ENCODE measurements at regions not wholly inside any gene's neighbourhood (a gene's known extent, or its start where the extent isn't known, plus 50 kb on each side); places are given as distances from the start of the nearest gene placed in this dataset.

GRCh38 chr11:10933455-10934292, 75.8 kb upstream of the ZBED5 start:
- intact Hi-C loops (cut with micrococcal nuclease) (loop anchor here (1.0 to 5.0 kb wide), 6 partner anchors 77 to 909 kb away; partner anchors contain the start of gene USP47), dilution Hi-C loops (cut with MboI; ENCODE audit: extremely low pct_ligation_motif_present, low sequenced_read_pairs) (no loop called here)
- H4K20me1 ChIP-seq (replicated peaks; ENCODE audit: control insufficient read depth, extremely low read depth, insufficient read depth, low read length), result no peaks in the 10 kb centered on the region
- peak overlapping the region; percentile 14 to 73 (median 20) for H3K4me3 ChIP-seq (replicated peaks in 1 of 3; ENCODE audit: insufficient read depth in 1 of 3, low read depth in 1 of 3, low read length in 3 of 3)
- POLR2A ChIA-PET, result interaction anchor here (0.6 to 1.3 kb wide), 6 partner anchors 34 to 281 kb away, joined by 3 to 13 read pairs (median 4); partner anchors contain the start of genes EIF4G2 and ZBED5
- H3K79me2 ChIP-seq (ENCODE audit: control insufficient read depth, insufficient read depth, low read length), result no peaks in the 10 kb centered on the region
- CTCF ChIA-PET, result interaction anchor here (0.5 to 2.7 kb wide), 49 partner anchors 9 to 868 kb away, joined by 3 to 123 read pairs (median 5); partner anchors contain the start of genes EIF4G2, GALNT18 and ZBED5
- H3K27ac ChIP-seq (ENCODE audit: insufficient read depth, low read depth, low read length), result no peak overlapping the region
- H3K36me3 ChIP-seq (ENCODE audit: control insufficient read depth in 2 of 2, extremely low read depth in 1 of 2, insufficient read depth in 2 of 2, low read length in 2 of 2), result no peaks in the 10 kb centered on the region
- H3K4me1 ChIP-seq (ENCODE audit: control insufficient read depth, extremely low read depth, insufficient read depth, low read length), result peaks cover 12% of the 10 kb centered on the region
- H2AFZ ChIP-seq (ENCODE audit: low read depth, low read length), result peak overlapping the region; percentile 94
- H3K27me3 ChIP-seq (ENCODE audit: control insufficient read depth in 2 of 2, insufficient read depth in 2 of 2, low read length in 2 of 2), result peaks cover 0 to 12% of the 10 kb centered on the region in 2 experiments
- TF ChIP-seq POLR2A (IDR thresholded peaks at IDR 0.05; ENCODE audit: low read depth, low read length) (no peak), CTCF (IDR thresholded peaks at IDR 0.05; ENCODE audit: extremely low read depth in 1 of 2, insufficient read depth in 1 of 2, low read depth in 1 of 2, low read length in 2 of 2) (peak; percentile 85 to 92), GATA2 (IDR thresholded peaks at IDR 0.05; ENCODE audit: insufficient read depth, insufficient read length, low read depth, low read length) (no peak)
- H3K9me1 ChIP-seq (replicated peaks; ENCODE audit: control insufficient read depth, extremely low read depth, insufficient read depth, low read length), result no peaks in the 10 kb centered on the region
- no peaks in the 10 kb centered on the region for H3K9me3 ChIP-seq (replicated peaks; ENCODE audit: control insufficient read depth, insufficient read depth, low read length)
- FAIRE-seq (peak; percentile 96), DNase-seq (ENCODE audit: low read depth, low spot score) (peak; percentile 94)
- no TSS peak for BruUV-seq (replicated peaks)
- H3K9ac ChIP-seq (replicated peaks; ENCODE audit: extremely low read depth, insufficient read depth, low read length), result peak overlapping the region; percentile 48
- H3K4me2 ChIP-seq (ENCODE audit: insufficient read depth, low read length), result peak overlapping the region; percentile 94

- TF ChIP-seq MYC (IDR thresholded peaks at IDR 0.05; ENCODE audit: low read depth, low read length) (no peak), MAX (IDR thresholded peaks at IDR 0.05; ENCODE audit: insufficient read depth, insufficient read length) (no peak), POLR2AphosphoS5 (IDR thresholded peaks at IDR 0.05; ENCODE audit: insufficient read depth, low read depth, low read length) (no peak), JUN (IDR thresholded peaks at IDR 0.05; ENCODE audit: borderline replicate concordance, insufficient read depth, insufficient read length, low read depth) (no peak), POLR2A (IDR thresholded peaks at IDR 0.05; ENCODE audit: low read depth, low read length) (no peak), FOS (IDR thresholded peaks at IDR 0.05; ENCODE audit: borderline replicate concordance, insufficient read depth, low read length) (no peak)
- Histone ChIP-seq H2AFZ (ENCODE audit: low read depth, low read length) (no peak overlapping the region), H3K4me1 (ENCODE audit: control insufficient read depth, extremely low read depth, insufficient read depth, low read length) (peaks cover 12% of the 10 kb centered on the region), H3K9ac (replicated peaks; ENCODE audit: extremely low read depth, insufficient read depth, low read length) (no peak overlapping the region), H3K9me1 (replicated peaks; ENCODE audit: control insufficient read depth, extremely low read depth, insufficient read depth, low read length) (no peaks in the 10 kb centered on the region), H3K4me3 (replicated peaks in 1 of 3; ENCODE audit: insufficient read depth in 1 of 3, low read depth in 1 of 3, low read length in 3 of 3) (no peak overlapping the region), H3K9me3 (replicated peaks; ENCODE audit: control insufficient read depth, insufficient read depth, low read length) (no peaks in the 10 kb centered on the region), H4K20me1 (replicated peaks; ENCODE audit: control insufficient read depth, extremely low read depth, insufficient read depth, low read length) (no peaks in the 10 kb centered on the region), H3K27ac (ENCODE audit: insufficient read depth, low read depth, low read length) (no peak overlapping the region), H3K4me2 (ENCODE audit: insufficient read depth, low read length) (no peak overlapping the region), H3K79me2 (ENCODE audit: control insufficient read depth, insufficient read depth, low read length) (no peaks in the 10 kb centered on the region), H3K27me3 (ENCODE audit: control insufficient read depth in 2 of 2, insufficient read depth in 2 of 2, low read length in 2 of 2) (peaks cover 0 to 8% of the 10 kb centered on the region in 2 experiments), H3K36me3 (ENCODE audit: control insufficient read depth in 2 of 2, extremely low read depth in 1 of 2, insufficient read depth in 2 of 2, low read length in 2 of 2) (no peaks in the 10 kb centered on the region)
- POLR2A ChIA-PET, result no interaction called here
- CTCF ChIA-PET, result interaction anchor here (1.1 kb wide), 1 partner anchor 52 kb away, joined by 4 read pairs; no protein-coding TSS in a partner anchor
- intact Hi-C loops (cut with micrococcal nuclease) (loop anchor here (1.0 to 5.0 kb wide), 5 partner anchors 77 to 909 kb away; partner anchors contain the start of gene USP47), dilution Hi-C loops (cut with MboI; ENCODE audit: extremely low pct_ligation_motif_present, low sequenced_read_pairs) (no loop called here)
- no peak for FAIRE-seq
- no TSS peak for BruUV-seq (replicated peaks)
- no peak for DNase-seq (ENCODE audit: low read depth, low spot score)
These were observed 75.1 kb upstream of the ZBED5 start for GRCh38 chr11:10932976-10933375.
